Liver (tissue), 8 donors: ENCODE measurements at regions not wholly inside any gene's neighbourhood (a gene's known extent, or its start where the extent isn't known, plus 50 kb on each side); places are given as distances from the start of the nearest gene placed in this dataset.

Source experiments
- DNase-seq: peaks from one replicate; pipeline ENCODE4 v3.0.0-alpha.2; 2017; ENCODE audit warnings: low spot score
- H3K27ac ChIP-seq, 2 donors: one replicate each; pipeline ENCODE4 v1.7.0; 2013; ENCODE audit warnings: inconsistent platforms in 2 of 2, low read length in 2 of 2, control low read depth in 1 of 2, low read depth in 1 of 2, mild to moderate bottlenecking in 1 of 2
- H3K27me3 ChIP-seq, 4 donors: one replicate each; pipeline versions ENCODE4 v1.6.1 to v1.7.0; 2013; ENCODE audit warnings: low read length in 3 of 4, inconsistent platforms in 1 of 4, mild to moderate bottlenecking in 1 of 4, moderate library complexity in 1 of 4; ENCODE audit not compliant: control insufficient read depth in 4 of 4, insufficient read depth in 4 of 4
- H3K36me3 ChIP-seq, 4 donors: one replicate each; pipeline versions ENCODE4 v1.6.1 to v1.7.0; 2013; ENCODE audit warnings: low read length in 3 of 4, mild to moderate bottlenecking in 3 of 4, low read depth in 1 of 4, moderate library complexity in 1 of 4; ENCODE audit not compliant: control insufficient read depth in 4 of 4, insufficient read depth in 3 of 4
- H3K4me1 ChIP-seq, 4 donors: one replicate each; pipeline versions ENCODE4 v1.6.1 to v1.7.0; 2013; ENCODE audit warnings: low read length in 3 of 4, mild to moderate bottlenecking in 3 of 4, moderate library complexity in 1 of 4; ENCODE audit not compliant: control insufficient read depth in 4 of 4, insufficient read depth in 4 of 4
- H3K4me3 ChIP-seq, 3 donors: one replicate each; pipeline versions ENCODE4 v1.6.1 to v1.7.0; 2013; ENCODE audit warnings: low read length in 3 of 3, control low read depth in 1 of 3, low read depth in 1 of 3, mild to moderate bottlenecking in 1 of 3
- H3K9ac ChIP-seq, 2 donors: one replicate each; pipeline ENCODE4 v1.7.0; 2013; ENCODE audit warnings: low read length in 2 of 2, mild to moderate bottlenecking in 2 of 2, moderate library complexity in 2 of 2, control low read depth in 1 of 2, low read depth in 1 of 2
- H3K9me3 ChIP-seq, 4 donors: one replicate each; pipeline versions ENCODE4 v1.6.1 to v1.7.0; 2013; ENCODE audit warnings: low read length in 3 of 4; ENCODE audit not compliant: control insufficient read depth in 4 of 4
- ATF3 ChIP-seq: IDR thresholded peaks from 2 replicates; pipeline ENCODE4 v1.6.1; 2016; ENCODE audit warnings: antibody characterized with exemption
- EGR1 ChIP-seq, 2 donors: IDR thresholded peaks; 2 replicates each; pipeline ENCODE4 v1.6.1; 2016 to 2018; ENCODE audit warnings: antibody characterized with exemption in 2 of 2, low read depth in 2 of 2
- FOXA1 ChIP-seq: IDR thresholded peaks from 2 replicates; pipeline ENCODE4 v1.6.1; 2016; ENCODE audit warnings: antibody characterized with exemption
- FOXA2 ChIP-seq: IDR thresholded peaks from 2 replicates; pipeline ENCODE4 v1.6.1; 2016; ENCODE audit warnings: antibody characterized with exemption
- GABPA ChIP-seq, 2 donors: IDR thresholded peaks in 1 of 2; conservative IDR thresholded peaks in 1 of 2; 2 replicates each; pipeline ENCODE4 v1.6.1; 2016; ENCODE audit warnings: antibody characterized with exemption in 2 of 2, mild to moderate bottlenecking in 1 of 2, moderate library complexity in 1 of 2
- HNF4G ChIP-seq: IDR thresholded peaks from 2 replicates; pipeline ENCODE4 v1.6.1; 2016; ENCODE audit warnings: antibody characterized with exemption
- NR2F2 ChIP-seq: IDR thresholded peaks from 2 replicates; pipeline ENCODE4 v1.6.1; 2016; ENCODE audit warnings: antibody characterized with exemption
- RAD21 ChIP-seq, 2 donors: IDR thresholded peaks; 2 replicates each; pipeline ENCODE4 v1.6.1; 2016; ENCODE audit warnings: antibody characterized with exemption in 2 of 2, mild to moderate bottlenecking in 2 of 2
- RXRA ChIP-seq, 2 donors: IDR thresholded peaks; 2 replicates each; pipeline ENCODE4 v1.6.1; 2017 to 2018; ENCODE audit warnings: antibody characterized with exemption in 2 of 2, mild to moderate bottlenecking in 1 of 2
- SP1 ChIP-seq: IDR thresholded peaks from 2 replicates; pipeline ENCODE4 v1.6.1; 2018; ENCODE audit warnings: antibody characterized with exemption, mild to moderate bottlenecking
- TAF1 ChIP-seq: conservative IDR thresholded peaks from 2 replicates; pipeline ENCODE4 v1.6.1; 2016; ENCODE audit warnings: antibody characterized with exemption, mild to moderate bottlenecking
- YY1 ChIP-seq: IDR thresholded peaks from 2 replicates; pipeline ENCODE4 v1.6.1; 2016; ENCODE audit warnings: antibody characterized with exemption, mild to moderate bottlenecking
- WGBS: extraction: QIAGEN DNeasy Blood & Tissue Kit; methylation state at CpG from one replicate; pipeline ENCODE4 v1.1.7; 2013; 5-methylcytosine and 5-hydroxymethylcytosine counted together
- TF ChIP-seq, protein P1 (sequence below): IDR thresholded peaks from 2 replicates; pipeline ENCODE4 v1.6.1; 2016; ENCODE audit warnings: antibody characterized with exemption
- TF ChIP-seq, protein P2 (sequence below): IDR thresholded peaks from 2 replicates; pipeline ENCODE4 v1.6.1; 2016; ENCODE audit warnings: antibody characterized with exemption, mild to moderate bottlenecking
- TF ChIP-seq, protein P3 (sequence below): fragments of 150-350 bp; IDR thresholded peaks from 2 replicates; pipeline ENCODE4 v1.5.1; 2017; ENCODE audit warnings: improper control_type of control experiment, low read depth, low read length; ENCODE audit not compliant: missing input control
- TF ChIP-seq, protein P4 (sequence below): IDR thresholded peaks from 2 replicates; pipeline ENCODE4 v1.6.1; 2016; ENCODE audit warnings: antibody characterized with exemption
- donor health status: healthy.
- donor health status: healthy.
- donor health status: healthy.
- donor health status: healthy.
- donor health status: healthy.

GRCh38 chrX:137297167-137297566 lies 263.4 kb upstream of the GPR101 start:
- WGBS = 75% methylated on average over 4 of the region's 4 CpGs
- no peak overlapping the region for H3K9ac ChIP-seq
- no peak overlapping the region for H3K4me3 ChIP-seq
- TF ChIP-seq RAD21 (IDR thresholded peaks at IDR 0.05) (no peak), GABPA (IDR thresholded peaks at IDR 0.05 in 1 of 2, conservative IDR thresholded peaks at IDR 0.05 in 1 of 2) (no peak), YY1 (no peak), ATF3 (no peak), TAF1 (no peak), FOXA2 (no peak), HNF4G (no peak), EGR1 (IDR thresholded peaks at IDR 0.05; ENCODE audit: low read depth in 2 of 2) (no peak), NR2F2 (no peak), SP1 (no peak)
- TF ChIP-seq, protein P1, sequence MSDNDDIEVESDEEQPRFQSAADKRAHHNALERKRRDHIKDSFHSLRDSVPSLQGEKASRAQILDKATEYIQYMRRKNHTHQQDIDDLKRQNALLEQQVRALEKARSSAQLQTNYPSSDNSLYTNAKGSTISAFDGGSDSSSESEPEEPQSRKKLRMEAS = no peak
- TF ChIP-seq, protein P2, sequence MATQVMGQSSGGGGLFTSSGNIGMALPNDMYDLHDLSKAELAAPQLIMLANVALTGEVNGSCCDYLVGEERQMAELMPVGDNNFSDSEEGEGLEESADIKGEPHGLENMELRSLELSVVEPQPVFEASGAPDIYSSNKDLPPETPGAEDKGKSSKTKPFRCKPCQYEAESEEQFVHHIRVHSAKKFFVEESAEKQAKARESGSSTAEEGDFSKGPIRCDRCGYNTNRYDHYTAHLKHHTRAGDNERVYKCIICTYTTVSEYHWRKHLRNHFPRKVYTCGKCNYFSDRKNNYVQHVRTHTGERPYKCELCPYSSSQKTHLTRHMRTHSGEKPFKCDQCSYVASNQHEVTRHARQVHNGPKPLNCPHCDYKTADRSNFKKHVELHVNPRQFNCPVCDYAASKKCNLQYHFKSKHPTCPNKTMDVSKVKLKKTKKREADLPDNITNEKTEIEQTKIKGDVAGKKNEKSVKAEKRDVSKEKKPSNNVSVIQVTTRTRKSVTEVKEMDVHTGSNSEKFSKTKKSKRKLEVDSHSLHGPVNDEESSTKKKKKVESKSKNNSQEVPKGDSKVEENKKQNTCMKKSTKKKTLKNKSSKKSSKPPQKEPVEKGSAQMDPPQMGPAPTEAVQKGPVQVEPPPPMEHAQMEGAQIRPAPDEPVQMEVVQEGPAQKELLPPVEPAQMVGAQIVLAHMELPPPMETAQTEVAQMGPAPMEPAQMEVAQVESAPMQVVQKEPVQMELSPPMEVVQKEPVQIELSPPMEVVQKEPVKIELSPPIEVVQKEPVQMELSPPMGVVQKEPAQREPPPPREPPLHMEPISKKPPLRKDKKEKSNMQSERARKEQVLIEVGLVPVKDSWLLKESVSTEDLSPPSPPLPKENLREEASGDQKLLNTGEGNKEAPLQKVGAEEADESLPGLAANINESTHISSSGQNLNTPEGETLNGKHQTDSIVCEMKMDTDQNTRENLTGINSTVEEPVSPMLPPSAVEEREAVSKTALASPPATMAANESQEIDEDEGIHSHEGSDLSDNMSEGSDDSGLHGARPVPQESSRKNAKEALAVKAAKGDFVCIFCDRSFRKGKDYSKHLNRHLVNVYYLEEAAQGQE = no peak
- TF ChIP-seq, protein P3, sequence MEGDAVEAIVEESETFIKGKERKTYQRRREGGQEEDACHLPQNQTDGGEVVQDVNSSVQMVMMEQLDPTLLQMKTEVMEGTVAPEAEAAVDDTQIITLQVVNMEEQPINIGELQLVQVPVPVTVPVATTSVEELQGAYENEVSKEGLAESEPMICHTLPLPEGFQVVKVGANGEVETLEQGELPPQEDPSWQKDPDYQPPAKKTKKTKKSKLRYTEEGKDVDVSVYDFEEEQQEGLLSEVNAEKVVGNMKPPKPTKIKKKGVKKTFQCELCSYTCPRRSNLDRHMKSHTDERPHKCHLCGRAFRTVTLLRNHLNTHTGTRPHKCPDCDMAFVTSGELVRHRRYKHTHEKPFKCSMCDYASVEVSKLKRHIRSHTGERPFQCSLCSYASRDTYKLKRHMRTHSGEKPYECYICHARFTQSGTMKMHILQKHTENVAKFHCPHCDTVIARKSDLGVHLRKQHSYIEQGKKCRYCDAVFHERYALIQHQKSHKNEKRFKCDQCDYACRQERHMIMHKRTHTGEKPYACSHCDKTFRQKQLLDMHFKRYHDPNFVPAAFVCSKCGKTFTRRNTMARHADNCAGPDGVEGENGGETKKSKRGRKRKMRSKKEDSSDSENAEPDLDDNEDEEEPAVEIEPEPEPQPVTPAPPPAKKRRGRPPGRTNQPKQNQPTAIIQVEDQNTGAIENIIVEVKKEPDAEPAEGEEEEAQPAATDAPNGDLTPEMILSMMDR = no peak
- H3K36me3 ChIP-seq = no peaks in the 10 kb centered on the region
- no peak for DNase-seq
- H3K27ac ChIP-seq = no peak overlapping the region
- H3K9me3 ChIP-seq = no peaks in the 10 kb centered on the region
- peaks cover 0 to 2% (median 0%) of the 10 kb centered on the region in 4 donors for H3K27me3 ChIP-seq
- H3K4me1 ChIP-seq = no peaks in the 10 kb centered on the region

GRCh38 chrX:137290011-137290410 lies 256.2 kb upstream of the GPR101 start:
- Histone ChIP-seq H3K4me1 (no peaks in the 10 kb centered on the region), H3K9ac (no peak overlapping the region), H3K27ac (no peak overlapping the region), H3K36me3 (no peaks in the 10 kb centered on the region), H3K9me3 (no peaks in the 10 kb centered on the region), H3K27me3 (no peaks in the 10 kb centered on the region), H3K4me3 (no peak overlapping the region)
- TF ChIP-seq, protein P1 = no peak
- TF ChIP-seq RAD21 (IDR thresholded peaks at IDR 0.05) = no peak
- no peak for TF ChIP-seq RXRA (IDR thresholded peaks at IDR 0.05)
- TF ChIP-seq FOXA1 = no peak
- TF ChIP-seq, protein P2 = no peak
- no peak for TF ChIP-seq YY1
- TF ChIP-seq NR2F2 = no peak
- TF ChIP-seq, protein P3 = no peak
- TF ChIP-seq FOXA2 = no peak
- no peak for TF ChIP-seq TAF1
- TF ChIP-seq SP1 = no peak
- TF ChIP-seq HNF4G = no peak
- TF ChIP-seq, protein P4, sequence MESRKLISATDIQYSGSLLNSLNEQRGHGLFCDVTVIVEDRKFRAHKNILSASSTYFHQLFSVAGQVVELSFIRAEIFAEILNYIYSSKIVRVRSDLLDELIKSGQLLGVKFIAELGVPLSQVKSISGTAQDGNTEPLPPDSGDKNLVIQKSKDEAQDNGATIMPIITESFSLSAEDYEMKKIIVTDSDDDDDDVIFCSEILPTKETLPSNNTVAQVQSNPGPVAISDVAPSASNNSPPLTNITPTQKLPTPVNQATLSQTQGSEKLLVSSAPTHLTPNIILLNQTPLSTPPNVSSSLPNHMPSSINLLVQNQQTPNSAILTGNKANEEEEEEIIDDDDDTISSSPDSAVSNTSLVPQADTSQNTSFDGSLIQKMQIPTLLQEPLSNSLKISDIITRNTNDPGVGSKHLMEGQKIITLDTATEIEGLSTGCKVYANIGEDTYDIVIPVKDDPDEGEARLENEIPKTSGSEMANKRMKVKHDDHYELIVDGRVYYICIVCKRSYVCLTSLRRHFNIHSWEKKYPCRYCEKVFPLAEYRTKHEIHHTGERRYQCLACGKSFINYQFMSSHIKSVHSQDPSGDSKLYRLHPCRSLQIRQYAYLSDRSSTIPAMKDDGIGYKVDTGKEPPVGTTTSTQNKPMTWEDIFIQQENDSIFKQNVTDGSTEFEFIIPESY = no peak
- WGBS = 40% methylated on average over 3 of the region's 3 CpGs
- DNase-seq = no peak
